ENCODE measurements at regions not wholly inside any gene's neighbourhood (a gene's known extent, or its start where the extent isn't known, plus 50 kb on each side); places are given as distances from the start of the nearest gene placed in this dataset.

GRCh38 chr9:103483471-103484096 lies 488.5 kb downstream of the CYLC2 start:
- TF ChIP-seq CTCF (IDR thresholded peaks at IDR 0.05 in 2 of 3, conservative IDR thresholded peaks at IDR 0.05 in 1 of 3; ENCODE audit: borderline replicate concordance in 1 of 3, insufficient read depth in 1 of 3, low read depth in 2 of 3, low read length in 2 of 3) = no peak
- TF ChIP-seq POLR2AphosphoS5 (IDR thresholded peaks at IDR 0.05; ENCODE audit: low read depth, low read length) = no peak
- TF ChIP-seq REST (IDR thresholded peaks at IDR 0.05; ENCODE audit: low read depth) = no peak
